ENCODE measurements at regions not wholly inside any gene's neighbourhood (a gene's known extent, or its start where the extent isn't known, plus 50 kb on each side); places are given as distances from the start of the nearest gene placed in this dataset.

DNA sequence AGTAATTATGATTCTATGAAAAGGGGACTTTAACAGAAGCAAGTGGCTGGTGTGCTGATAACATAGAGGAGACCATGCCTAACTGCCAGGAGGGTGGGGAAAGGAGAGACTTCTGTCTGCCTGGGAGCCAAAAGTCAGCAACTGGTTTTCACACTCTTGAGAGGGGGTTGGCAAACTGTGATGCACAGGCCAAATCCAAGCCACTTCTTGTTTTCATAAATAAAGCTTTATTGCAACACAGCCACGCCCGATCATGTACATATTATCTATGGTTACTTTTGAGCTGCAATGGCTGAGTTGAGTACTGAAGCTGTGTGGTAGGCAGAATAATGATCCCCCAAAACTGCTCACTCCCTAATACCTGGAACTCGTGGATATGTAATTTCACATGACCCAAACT lies 208.4 kb downstream of the LNPK start:
- H2BK15ac ChIP-seq (ENCODE audit: low read length), result no peak overlapping the region
- H3K4ac ChIP-seq (replicated peaks; ENCODE audit: insufficient read length, low read depth, low read length), result no peak overlapping the region
- H3K9ac ChIP-seq (replicated peaks in 1 of 4; ENCODE audit: extremely low read depth in 1 of 4, low read depth in 3 of 4, low read length in 3 of 4), result no peak overlapping the region
- CTCF ChIA-PET (ENCODE audit: partially characterized antibody), result interaction anchor here (0.6 kb wide), 1 partner anchor 1220 kb away, joined by 4 read pairs; no protein-coding TSS in a partner anchor
- no peak overlapping the region for H4K8ac ChIP-seq (ENCODE audit: extremely low read depth, insufficient read depth, low read length)
- peaks cover 18 to 21% of the 10 kb centered on the region in 2 experiments for H3K9me3 ChIP-seq (ENCODE audit: insufficient read depth in 2 of 2, low read depth in 1 of 2, low read length in 1 of 2)
- no peak overlapping the region for H4K5ac ChIP-seq (ENCODE audit: insufficient read length, low read depth, low read length)
- H2BK12ac ChIP-seq (ENCODE audit: low read depth, low read length), result no peak overlapping the region
- H3K79me2 ChIP-seq (ENCODE audit: control insufficient read depth in 1 of 2, insufficient read depth in 2 of 2, low read length in 2 of 2), result no peaks in the 10 kb centered on the region
- no peak overlapping the region for H2AFZ ChIP-seq (ENCODE audit: low read length)
- H2BK20ac ChIP-seq (ENCODE audit: low read length), result no peak overlapping the region
- no peak overlapping the region for H3K27ac ChIP-seq (ENCODE audit: low read depth, low read length)
- DNase-seq (ENCODE audit: low read depth in 1 of 2, low spot score in 2 of 2) (no peak), FAIRE-seq (no peak)
- no peaks in the 10 kb centered on the region for H3K79me1 ChIP-seq (ENCODE audit: low read depth, low read length)
- no peak overlapping the region for H2BK120ac ChIP-seq (replicated peaks; ENCODE audit: low read depth, low read length)
- H3K14ac ChIP-seq (ENCODE audit: insufficient read length), result no peak overlapping the region
- H3K27me3 ChIP-seq (replicated peaks in 1 of 4; ENCODE audit: control insufficient read depth in 3 of 4, extremely low read depth in 1 of 4, insufficient read depth in 3 of 4, low read length in 3 of 4), result no peaks in the 10 kb centered on the region
- no peaks in the 10 kb centered on the region for H4K20me1 ChIP-seq (replicated peaks in 1 of 2; ENCODE audit: control insufficient read depth in 1 of 2, insufficient read depth in 2 of 2, low read length in 2 of 2)
- H3K4me2 ChIP-seq (ENCODE audit: insufficient read depth in 1 of 2, low read depth in 2 of 2, low read length in 2 of 2), result no peak overlapping the region
- H2AK5ac ChIP-seq (ENCODE audit: low read depth, low read length), result no peak overlapping the region
- H3K18ac ChIP-seq (ENCODE audit: extremely low read depth, low read length), result no peak overlapping the region
- H2BK5ac ChIP-seq (ENCODE audit: low read depth, low read length), result no peak overlapping the region
- TF ChIP-seq CTBP2 (IDR thresholded peaks at IDR 0.05; ENCODE audit: borderline replicate concordance, insufficient read depth, insufficient read length, low read length) (no peak), CBX5 (IDR thresholded peaks at IDR 0.05; ENCODE audit: low read depth, low read length) (no peak), TCF12 (IDR thresholded peaks at IDR 0.05; ENCODE audit: low read depth, low read length) (no peak), KDM1A (IDR thresholded peaks at IDR 0.05; ENCODE audit: borderline replicate concordance, low read length) (no peak), POLR2A (IDR thresholded peaks at IDR 0.05; ENCODE audit: control extremely low read depth in 1 of 2, low read depth in 2 of 2, low read length in 2 of 2) (no peak), TAF7 (optimal IDR thresholded peaks at IDR 0.05; ENCODE audit: borderline replicate concordance, low read depth, low read length) (no peak), RNF2 (IDR thresholded peaks at IDR 0.05; ENCODE audit: borderline replicate concordance, low read depth, low read length, missing control alignments, poor library complexity, severe bottlenecking) (no peak), CHD1 (IDR thresholded peaks at IDR 0.05; ENCODE audit: low read depth, low read length) (no peak), TAF1 (IDR thresholded peaks at IDR 0.05; ENCODE audit: low read depth, low read length) (no peak)
- TF ChIP-seq, protein P1, sequence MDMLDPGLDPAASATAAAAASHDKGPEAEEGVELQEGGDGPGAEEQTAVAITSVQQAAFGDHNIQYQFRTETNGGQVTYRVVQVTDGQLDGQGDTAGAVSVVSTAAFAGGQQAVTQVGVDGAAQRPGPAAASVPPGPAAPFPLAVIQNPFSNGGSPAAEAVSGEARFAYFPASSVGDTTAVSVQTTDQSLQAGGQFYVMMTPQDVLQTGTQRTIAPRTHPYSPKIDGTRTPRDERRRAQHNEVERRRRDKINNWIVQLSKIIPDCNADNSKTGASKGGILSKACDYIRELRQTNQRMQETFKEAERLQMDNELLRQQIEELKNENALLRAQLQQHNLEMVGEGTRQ (IDR thresholded peaks at IDR 0.05; ENCODE audit: low read length), result no peak
- H3K23ac ChIP-seq (ENCODE audit: insufficient read length), result no peak overlapping the region
- no peak overlapping the region for H4K91ac ChIP-seq (replicated peaks; ENCODE audit: insufficient read length, low read length)
- POLR2A ChIA-PET (ENCODE audit: partially characterized antibody), result no interaction called here
- no peak overlapping the region for H3K4me3 ChIP-seq (ENCODE audit: extremely low read depth in 1 of 4, insufficient read depth in 2 of 4, low read depth in 3 of 4, low read length in 4 of 4)
- no peaks in the 10 kb centered on the region for H3K23me2 ChIP-seq (ENCODE audit: low read depth, low read length)
- H3K56ac ChIP-seq (replicated peaks; ENCODE audit: insufficient read length, low read depth, low read length), result no peak overlapping the region
- no peaks in the 10 kb centered on the region for H3K4me1 ChIP-seq (replicated peaks in 1 of 4; ENCODE audit: control insufficient read depth in 3 of 4, insufficient read depth in 4 of 4, low read length in 3 of 4)
- H3K36me3 ChIP-seq (ENCODE audit: control insufficient read depth in 2 of 4, insufficient read depth in 4 of 4, low read length in 3 of 4), result no peaks in the 10 kb centered on the region
- 84% methylated on average over 3 of the region's 3 CpGs; no CpG with 5 or more reads in 1 of the 2 experiments for WGBS, 2 experiments (ENCODE audit: extremely low coverage in 1 of 2, insufficient coverage in 1 of 2, insufficient read length in 1 of 2, insufficient replicate concordance in 2 of 2, low coverage in 1 of 2, low lambda C conversion rate in 2 of 2, missing lambda C conversion rate in 1 of 2)

Data from H1 (cell line).